A673 (cell line): ENCODE measurements at regions not wholly inside any gene's neighbourhood (a gene's known extent, or its start where the extent isn't known, plus 50 kb on each side); places are given as distances from the start of the nearest gene placed in this dataset.

ENCODE experiments used
- EZH2 ChIP-seq: fragments of 200-600 bp; sonication (generic); IDR thresholded peaks from 2 replicates; pipeline ENCODE4 v1.6.1; 2017; ENCODE audit warnings: borderline replicate concordance, low read depth, mild to moderate bottlenecking, mixed read lengths, antibody characterized with exemption, low read length; ENCODE audit not compliant: poor library complexity, severe bottlenecking
- TF ChIP-seq, protein P1 (sequence below): fragments of 300-800, 200-600 bp; sonication (generic); conservative IDR thresholded peaks from 2 replicates; pipeline ENCODE4 v1.5.1; 2017; ENCODE audit warnings: low read depth, mild to moderate bottlenecking, antibody characterized with exemption, low read length, moderate library complexity, mixed read lengths

DNA sequence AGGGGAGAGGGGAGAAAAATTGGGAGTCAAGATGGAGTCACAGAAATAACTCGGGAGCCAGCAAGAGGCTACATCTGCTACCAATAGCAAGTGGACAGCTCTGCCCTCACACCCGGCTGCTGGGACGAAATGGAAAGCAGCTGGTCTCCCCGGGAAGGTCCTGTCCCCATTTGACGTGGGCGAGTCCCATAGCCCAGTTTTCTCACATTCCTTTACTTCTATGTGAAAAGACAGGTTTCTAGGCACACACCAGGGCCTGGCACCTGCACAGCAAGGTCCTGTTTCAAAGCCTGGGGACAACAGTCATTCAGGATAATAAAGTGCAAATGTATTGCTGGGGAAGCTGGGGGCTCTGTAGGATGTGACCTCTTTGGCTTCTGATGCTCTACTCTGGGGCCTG is 162.6 kb downstream of the OAT start:
- TF ChIP-seq, protein P1, sequence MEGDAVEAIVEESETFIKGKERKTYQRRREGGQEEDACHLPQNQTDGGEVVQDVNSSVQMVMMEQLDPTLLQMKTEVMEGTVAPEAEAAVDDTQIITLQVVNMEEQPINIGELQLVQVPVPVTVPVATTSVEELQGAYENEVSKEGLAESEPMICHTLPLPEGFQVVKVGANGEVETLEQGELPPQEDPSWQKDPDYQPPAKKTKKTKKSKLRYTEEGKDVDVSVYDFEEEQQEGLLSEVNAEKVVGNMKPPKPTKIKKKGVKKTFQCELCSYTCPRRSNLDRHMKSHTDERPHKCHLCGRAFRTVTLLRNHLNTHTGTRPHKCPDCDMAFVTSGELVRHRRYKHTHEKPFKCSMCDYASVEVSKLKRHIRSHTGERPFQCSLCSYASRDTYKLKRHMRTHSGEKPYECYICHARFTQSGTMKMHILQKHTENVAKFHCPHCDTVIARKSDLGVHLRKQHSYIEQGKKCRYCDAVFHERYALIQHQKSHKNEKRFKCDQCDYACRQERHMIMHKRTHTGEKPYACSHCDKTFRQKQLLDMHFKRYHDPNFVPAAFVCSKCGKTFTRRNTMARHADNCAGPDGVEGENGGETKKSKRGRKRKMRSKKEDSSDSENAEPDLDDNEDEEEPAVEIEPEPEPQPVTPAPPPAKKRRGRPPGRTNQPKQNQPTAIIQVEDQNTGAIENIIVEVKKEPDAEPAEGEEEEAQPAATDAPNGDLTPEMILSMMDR: no peak
- no peak for TF ChIP-seq EZH2
